NCI-H1092 (cell line): ENCODE measurements at regions not wholly inside any gene's neighbourhood (a gene's known extent, or its start where the extent isn't known, plus 50 kb on each side); places are given as distances from the start of the nearest gene placed in this dataset.

Experiments
- DNase-seq: peaks from one replicate; lab custom pipeline; 2025; lab: John Stamatoyannopoulos, UW

- no peak for DNase-seq
These were observed 852.0 kb upstream of the ADAMTS5 start for GRCh38 chr21:27818847-27819246.

- no peak for DNase-seq
These were observed 851.2 kb upstream of the ADAMTS5 start for GRCh38 chr21:27817902-27818623.

GRCh38 chr21:27817074-27817473 lies 850.2 kb upstream of the ADAMTS5 start:
- no peak for DNase-seq

GRCh38 chr21:27816301-27816700 lies 849.4 kb upstream of the ADAMTS5 start:
- no peak for DNase-seq

GRCh38 chr21:27814226-27814625 lies 847.3 kb upstream of the ADAMTS5 start:
- DNase-seq, result no peak

GRCh38 chr21:27813750-27814149 lies 846.9 kb upstream of the ADAMTS5 start:
- no peak for DNase-seq

GRCh38 chr21:27813344-27813743 lies 846.5 kb upstream of the ADAMTS5 start:
- no peak for DNase-seq

- DNase-seq, result no peak
These were observed 845.4 kb upstream of the ADAMTS5 start for GRCh38 chr21:27812279-27812678.

- no peak for DNase-seq
These were observed 842.0 kb upstream of the ADAMTS5 start for GRCh38 chr21:27808923-27809322.

GRCh38 chr21:27807596-27807995 lies 840.7 kb upstream of the ADAMTS5 start:
- DNase-seq, result no peak

- DNase-seq, result no peak
These were observed 839.4 kb upstream of the ADAMTS5 start for GRCh38 chr21:27806281-27806680.

- no peak for DNase-seq
These were observed 838.8 kb upstream of the ADAMTS5 start for GRCh38 chr21:27805696-27806095.

GRCh38 chr21:27804515-27804914 lies 837.6 kb upstream of the ADAMTS5 start:
- no peak for DNase-seq

GRCh38 chr21:27803571-27803970 lies 836.7 kb upstream of the ADAMTS5 start:
- no peak for DNase-seq

- DNase-seq, result no peak
These were observed 836.1 kb upstream of the ADAMTS5 start for GRCh38 chr21:27802816-27803475.

GRCh38 chr21:27799861-27800260 lies 833.0 kb upstream of the ADAMTS5 start:
- no peak for DNase-seq

- no peak for DNase-seq
These were observed 829.2 kb upstream of the ADAMTS5 start for GRCh38 chr21:27796106-27796505.

- no peak for DNase-seq
These were observed 828.5 kb upstream of the ADAMTS5 start for GRCh38 chr21:27795418-27795817.

- no peak for DNase-seq
These were observed 827.0 kb upstream of the ADAMTS5 start for GRCh38 chr21:27793901-27794300.

- no peak for DNase-seq
These were observed 820.2 kb upstream of the ADAMTS5 start for GRCh38 chr21:27787046-27787445.

GRCh38 chr21:27779606-27780005 lies 812.7 kb upstream of the ADAMTS5 start:
- DNase-seq, result no peak

GRCh38 chr21:27776925-27777553 lies 810.2 kb upstream of the ADAMTS5 start:
- no peak for DNase-seq

- no peak for DNase-seq
These were observed 805.9 kb upstream of the ADAMTS5 start for GRCh38 chr21:27772816-27773215.
